GM18517 (cell line): ENCODE measurements at regions not wholly inside any gene's neighbourhood (a gene's known extent, or its start where the extent isn't known, plus 50 kb on each side); places are given as distances from the start of the nearest gene placed in this dataset.

Experiments
- ATAC-seq: cut with Tn5 transposase; IDR thresholded peaks from one replicate; pipeline ENCODE4 v1.9.1; 2021; ENCODE audit warnings: mild to moderate bottlenecking, moderate library complexity; ENCODE audit not compliant: unreplicated experiment

GRCh38 chr1:164951508-164951907 is 392.5 kb downstream of the PBX1 start:
- ATAC-seq: no peak

GRCh38 chr1:164950541-164950986 is 391.6 kb downstream of the PBX1 start:
- ATAC-seq: no peak

- ATAC-seq: no peak
Measured at GRCh38 chr1:164949771-164950471, 390.9 kb downstream of the PBX1 start.

GRCh38 chr1:164948101-164948500 is 389.1 kb downstream of the PBX1 start:
- ATAC-seq: no peak

- no peak for ATAC-seq
Measured at GRCh38 chr1:164937291-164937690, 378.3 kb downstream of the PBX1 start.

- ATAC-seq: no peak
Measured at GRCh38 chr1:164932580-164932979, 373.6 kb downstream of the PBX1 start.

- ATAC-seq: no peak
Measured at GRCh38 chr1:164930833-164931232, 371.8 kb downstream of the PBX1 start.

- no peak for ATAC-seq
Measured at GRCh38 chr1:164930241-164930640, 371.3 kb downstream of the PBX1 start.

- no peak for ATAC-seq
Measured at GRCh38 chr1:164928232-164928812, 369.3 kb downstream of the PBX1 start.

GRCh38 chr1:164926107-164926506 is 367.1 kb downstream of the PBX1 start:
- no peak for ATAC-seq

- ATAC-seq: no peak
Measured at GRCh38 chr1:164922585-164922984, 363.6 kb downstream of the PBX1 start.

- no peak for ATAC-seq
Measured at GRCh38 chr1:164921493-164921892, 362.5 kb downstream of the PBX1 start.

GRCh38 chr1:164918140-164918539 is 359.2 kb downstream of the PBX1 start:
- no peak for ATAC-seq

- ATAC-seq: no peak
Measured at GRCh38 chr1:164914208-164914607, 355.2 kb downstream of the PBX1 start.

GRCh38 chr1:164912290-164912689 is 353.3 kb downstream of the PBX1 start:
- ATAC-seq: no peak

- ATAC-seq: no peak
Measured at GRCh38 chr1:164910671-164911070, 351.7 kb downstream of the PBX1 start.

- ATAC-seq: no peak
Measured at GRCh38 chr1:164907666-164908065, 348.7 kb downstream of the PBX1 start.

- ATAC-seq: no peak
Measured at GRCh38 chr1:164905869-164906268, 346.9 kb downstream of the PBX1 start.

GRCh38 chr1:164902491-164902890 is 343.5 kb downstream of the PBX1 start:
- no peak for ATAC-seq
